SK-N-SH (cell line): ENCODE measurements at regions not wholly inside any gene's neighbourhood (a gene's known extent, or its start where the extent isn't known, plus 50 kb on each side); places are given as distances from the start of the nearest gene placed in this dataset.

Experiments
- CTCF ChIA-PET: fragments of 300-600, 350-600 bp; formaldehyde crosslinking; extraction: SDS; loops from one replicate; lab custom pipeline; 2021; lab: Yijun Ruan, JAX
- POLR2A ChIA-PET: fragments of 350-600 bp; sonication (Branson Sonifier 250); formaldehyde crosslinking; extraction: SDS; loops from one replicate; lab custom pipeline; 2020; ENCODE audit warnings: antibody characterized with exemption, inconsistent platforms; lab: Yijun Ruan, JAX
- DNase-seq: peaks from one replicate; pipeline ENCODE4 v3.0.0; 2012
- H2AFZ ChIP-seq: fragments of 200-600 bp; sonication (generic); 2 replicates; pipeline ENCODE4 v1.8.1; 2016; ENCODE audit warnings: antibody characterized with exemption, mild to moderate bottlenecking, low read depth
- H3F3A ChIP-seq: fragments of 200-600 bp; sonication (generic); replicated peaks from 2 replicates; pipeline ENCODE3; 2016; ENCODE audit warnings: antibody characterized with exemption, mild to moderate bottlenecking; ENCODE audit not compliant: insufficient read depth
- H3K27ac ChIP-seq, 2 experiments: fragments of 200-500 bp in 1 of 2; fragments of 200-600 bp in 1 of 2; sonication (Bioruptor generic) in 1 of 2; sonication (generic), shearing (Covaris generic) in 1 of 2; 2 replicates each; pipeline versions ENCODE4 v1.5.1 to v1.6.1; 2014 to 2016; ENCODE audit warnings: low read depth in 2 of 2, inconsistent platforms in 1 of 2, low read length in 1 of 2, mild to moderate bottlenecking in 1 of 2, mixed read lengths in 1 of 2
- H3K27me3 ChIP-seq: fragments of 200-600 bp; sonication (generic), shearing (Covaris generic); 2 replicates; pipeline ENCODE4 v1.6.1; 2016; ENCODE audit warnings: mixed run types; ENCODE audit not compliant: insufficient read depth
- H3K36me3 ChIP-seq, 2 experiments: fragments of 200-500 bp in 1 of 2; fragments of 200-600 bp in 1 of 2; sonication (Bioruptor generic) in 1 of 2; sonication (generic) in 1 of 2; replicated peaks in 1 of 2; 2 replicates each; pipeline versions ENCODE3 to v1.5.1; 2014 to 2016; ENCODE audit warnings: low read length in 1 of 2, mild to moderate bottlenecking in 1 of 2; ENCODE audit not compliant: insufficient read depth in 2 of 2, control insufficient read depth in 1 of 2
- H3K4me1 ChIP-seq, 2 experiments: fragments of 200-500 bp in 1 of 2; fragments of 200-600 bp in 1 of 2; sonication (Bioruptor generic) in 1 of 2; sonication (generic), shearing (Covaris generic) in 1 of 2; 2 replicates each; pipeline versions ENCODE4 v1.5.1 to v1.6.1; 2014 to 2016; ENCODE audit warnings: low read depth in 1 of 2, low read length in 1 of 2, mixed run types in 1 of 2; ENCODE audit not compliant: insufficient read depth in 2 of 2, control insufficient read depth in 1 of 2
- H3K4me2 ChIP-seq: fragments of 200-600 bp; sonication (generic), shearing (Covaris generic); 2 replicates; pipeline ENCODE4 v1.6.1; 2017; ENCODE audit warnings: mixed run types
- H3K4me3 ChIP-seq, 2 experiments: fragments of 200-500 bp in 1 of 2; fragments of 200-600 bp in 1 of 2; sonication (Bioruptor generic) in 1 of 2; sonication (generic), shearing (Covaris generic) in 1 of 2; 2 replicates each; pipeline versions ENCODE4 v1.5.1 to v1.8.1; 2014 to 2016; ENCODE audit warnings: low read depth in 2 of 2, inconsistent platforms in 1 of 2, low read length in 1 of 2, mild to moderate bottlenecking in 1 of 2, mixed read lengths in 1 of 2, moderate library complexity in 1 of 2
- H3K79me2 ChIP-seq: fragments of 200-600 bp; sonication (generic); 2 replicates; pipeline ENCODE4 v1.8.1; 2017; ENCODE audit warnings: mild to moderate bottlenecking; ENCODE audit not compliant: insufficient read depth
- H3K9ac ChIP-seq: fragments of 200-600 bp; sonication (generic); 2 replicates; pipeline ENCODE4 v1.6.1; 2017; ENCODE audit warnings: mixed run types
- H3K9me2 ChIP-seq: fragments of 200-600 bp; sonication (generic); 2 replicates; pipeline ENCODE4 v1.6.1; 2017; ENCODE audit warnings: mixed run types
- H3K9me3 ChIP-seq: fragments of 200-600 bp; sonication (generic); 2 replicates; pipeline ENCODE4 v1.6.1; 2017; ENCODE audit warnings: mixed run types, mild to moderate bottlenecking, moderate library complexity
- H4K20me1 ChIP-seq: fragments of 200-600 bp; sonication (generic); 2 replicates; pipeline ENCODE4 v1.6.1; 2017; ENCODE audit warnings: mild to moderate bottlenecking, mixed run types; ENCODE audit not compliant: insufficient read depth
- CHD2 ChIP-seq: fragments of 150-350 bp; IDR thresholded peaks from 2 replicates; pipeline ENCODE4 v1.6.1; 2018; ENCODE audit warnings: low read length; ENCODE audit not compliant: partially characterized antibody
- ELF1 ChIP-seq: IDR thresholded peaks from 2 replicates; pipeline ENCODE4 v1.4.0; 2012
- EZH2phosphoT487 ChIP-seq: fragments of 200-600 bp; sonication (generic); IDR thresholded peaks from 2 replicates; pipeline ENCODE4 v1.6.1; 2017; ENCODE audit warnings: low read depth, mixed run types, mild to moderate bottlenecking, antibody characterized with exemption, moderate library complexity, borderline replicate concordance
- FOSL2 ChIP-seq: IDR thresholded peaks from 2 replicates; pipeline ENCODE4 v1.4.0; 2012; ENCODE audit warnings: low read depth, mild to moderate bottlenecking, moderate library complexity, borderline replicate concordance
- FOXJ3 ChIP-seq: sonication (generic); formaldehyde crosslinking; IDR thresholded peaks from 2 replicates; pipeline ENCODE4 v1.5.1; 2020; ENCODE audit warnings: mild to moderate bottlenecking, missing genetic modification reagents
- GABPA ChIP-seq: IDR thresholded peaks from 2 replicates; pipeline ENCODE4 v1.4.0; 2012; ENCODE audit warnings: low read depth, mild to moderate bottlenecking
- GATA2 ChIP-seq: sonication (generic); formaldehyde crosslinking; IDR thresholded peaks from 2 replicates; pipeline ENCODE4 v1.5.0; 2020; ENCODE audit warnings: mild to moderate bottlenecking, missing genetic modification reagents
- IRF3 ChIP-seq: fragments of 150-350 bp; IDR thresholded peaks from 2 replicates; pipeline ENCODE4 v1.6.1; 2016; ENCODE audit warnings: mild to moderate bottlenecking, low read depth, low read length
- JUND ChIP-seq: IDR thresholded peaks from 2 replicates; pipeline ENCODE4 v1.4.0; 2012
- RAD21 ChIP-seq: IDR thresholded peaks from 2 replicates; pipeline ENCODE4 v1.6.1; 2012; ENCODE audit warnings: mild to moderate bottlenecking, low read length
- REST ChIP-seq: IDR thresholded peaks from 2 replicates; pipeline ENCODE4 v1.6.1; 2012; ENCODE audit warnings: mild to moderate bottlenecking, low read depth, low read length, moderate library complexity
- RFX5 ChIP-seq: IDR thresholded peaks from 2 replicates; pipeline ENCODE4 v1.6.1; 2012; ENCODE audit warnings: mild to moderate bottlenecking, improper control_type of control experiment, low read length
- SIN3A ChIP-seq: IDR thresholded peaks from 2 replicates; pipeline ENCODE4 v1.6.1; 2012; ENCODE audit warnings: low read depth, mild to moderate bottlenecking, low read length, moderate library complexity, borderline replicate concordance
- TAF1 ChIP-seq: IDR thresholded peaks from 2 replicates; pipeline ENCODE4 v1.6.1; 2012; ENCODE audit warnings: low read depth, mild to moderate bottlenecking, low read length, moderate library complexity, borderline replicate concordance
- TCF12 ChIP-seq: IDR thresholded peaks from 2 replicates; pipeline ENCODE4 v1.4.0; 2012
- TEAD4 ChIP-seq: IDR thresholded peaks from 2 replicates; pipeline ENCODE4 v1.4.0; 2012; ENCODE audit warnings: mild to moderate bottlenecking, borderline replicate concordance; ENCODE audit not compliant: insufficient read depth
- YY1 ChIP-seq: IDR thresholded peaks from 2 replicates; pipeline ENCODE4 v1.4.0; 2012; ENCODE audit warnings: low read depth, mild to moderate bottlenecking
- WGBS: methylation state at CpG from one replicate; pipeline ENCODE4 v1.1.6; 2017; ENCODE audit warnings: low lambda C conversion rate; 5-methylcytosine and 5-hydroxymethylcytosine counted together
- TF ChIP-seq, protein P1 (sequence below): IDR thresholded peaks from 2 replicates; pipeline ENCODE4 v1.4.0; 2012; ENCODE audit warnings: low read depth
- TF ChIP-seq, protein P2 (sequence below): IDR thresholded peaks from 2 replicates; pipeline ENCODE4 v1.4.0; 2012; ENCODE audit warnings: low read depth, borderline replicate concordance
- TF ChIP-seq, protein P3 (sequence below): IDR thresholded peaks from 2 replicates; pipeline ENCODE4; 2012

DNA sequence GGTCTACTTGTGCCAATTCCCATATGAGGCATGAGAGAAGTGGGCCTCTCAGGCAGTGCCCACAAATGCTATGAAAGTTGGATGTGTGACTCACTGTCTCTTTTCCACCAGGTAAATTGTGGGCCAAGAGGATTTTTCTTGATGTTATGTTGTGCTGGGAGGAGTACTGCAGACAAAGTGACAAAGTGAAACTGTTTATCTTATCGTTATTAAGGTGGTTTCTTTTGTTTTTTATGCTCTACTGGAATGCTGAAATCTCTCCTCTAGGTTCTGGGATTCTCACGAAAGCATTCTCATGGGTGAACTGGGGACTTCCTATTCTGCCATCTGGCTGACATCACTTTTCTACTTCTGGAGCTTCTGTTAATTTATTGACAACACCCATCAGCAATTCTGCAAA is 919.6 kb upstream of the EPHA6 start:
- no peaks in the 10 kb centered on the region for H3K27me3 ChIP-seq
- no peak overlapping the region for H3K9ac ChIP-seq
- ChIA-PET POLR2A (no interaction called here), CTCF (no interaction called here)
- H4K20me1 ChIP-seq: no peaks in the 10 kb centered on the region
- H3K9me3 ChIP-seq: no peaks in the 10 kb centered on the region
- no peaks in the 10 kb centered on the region for H3F3A ChIP-seq
- H3K36me3 ChIP-seq: no peaks in the 10 kb centered on the region
- H3K4me2 ChIP-seq: no peak overlapping the region
- H2AFZ ChIP-seq: no peak overlapping the region
- H3K9me2 ChIP-seq: no peaks in the 10 kb centered on the region
- no peak overlapping the region for H3K4me3 ChIP-seq
- no peak overlapping the region for H3K27ac ChIP-seq
- H3K4me1 ChIP-seq: no peaks in the 10 kb centered on the region
- DNase-seq: no peak
- 9% methylated on average over 2 of the region's 2 CpGs for WGBS
- TF ChIP-seq, protein P1, sequence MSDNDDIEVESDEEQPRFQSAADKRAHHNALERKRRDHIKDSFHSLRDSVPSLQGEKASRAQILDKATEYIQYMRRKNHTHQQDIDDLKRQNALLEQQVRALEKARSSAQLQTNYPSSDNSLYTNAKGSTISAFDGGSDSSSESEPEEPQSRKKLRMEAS: no peak
- TF ChIP-seq FOSL2 (no peak), SIN3A (no peak), RAD21 (no peak), RFX5 (no peak), YY1 (no peak), REST (no peak), GATA2 (CRISPR knock-in tag) (no peak), TEAD4 (no peak), JUND (no peak), CHD2 (no peak), TCF12 (no peak), TAF1 (no peak), FOXJ3 (CRISPR knock-in tag) (no peak), GABPA (no peak), IRF3 (no peak), ELF1 (no peak), EZH2phosphoT487 (no peak)
- TF ChIP-seq, protein P2, sequence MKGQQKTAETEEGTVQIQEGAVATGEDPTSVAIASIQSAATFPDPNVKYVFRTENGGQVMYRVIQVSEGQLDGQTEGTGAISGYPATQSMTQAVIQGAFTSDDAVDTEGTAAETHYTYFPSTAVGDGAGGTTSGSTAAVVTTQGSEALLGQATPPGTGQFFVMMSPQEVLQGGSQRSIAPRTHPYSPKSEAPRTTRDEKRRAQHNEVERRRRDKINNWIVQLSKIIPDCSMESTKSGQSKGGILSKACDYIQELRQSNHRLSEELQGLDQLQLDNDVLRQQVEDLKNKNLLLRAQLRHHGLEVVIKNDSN: no peak
- TF ChIP-seq, protein P3, sequence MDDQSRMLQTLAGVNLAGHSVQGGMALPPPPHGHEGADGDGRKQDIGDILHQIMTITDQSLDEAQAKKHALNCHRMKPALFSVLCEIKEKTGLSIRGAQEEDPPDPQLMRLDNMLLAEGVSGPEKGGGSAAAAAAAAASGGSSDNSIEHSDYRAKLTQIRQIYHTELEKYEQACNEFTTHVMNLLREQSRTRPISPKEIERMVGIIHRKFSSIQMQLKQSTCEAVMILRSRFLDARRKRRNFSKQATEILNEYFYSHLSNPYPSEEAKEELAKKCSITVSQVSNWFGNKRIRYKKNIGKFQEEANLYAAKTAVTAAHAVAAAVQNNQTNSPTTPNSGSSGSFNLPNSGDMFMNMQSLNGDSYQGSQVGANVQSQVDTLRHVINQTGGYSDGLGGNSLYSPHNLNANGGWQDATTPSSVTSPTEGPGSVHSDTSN: no peak
- TF ChIP-seq, all 33 proteins: peak for 0
- no peaks in the 10 kb centered on the region for H3K79me2 ChIP-seq
